ENCODE measurements at regions not wholly inside any gene's neighbourhood (a gene's known extent, or its start where the extent isn't known, plus 50 kb on each side); places are given as distances from the start of the nearest gene placed in this dataset.

DNA sequence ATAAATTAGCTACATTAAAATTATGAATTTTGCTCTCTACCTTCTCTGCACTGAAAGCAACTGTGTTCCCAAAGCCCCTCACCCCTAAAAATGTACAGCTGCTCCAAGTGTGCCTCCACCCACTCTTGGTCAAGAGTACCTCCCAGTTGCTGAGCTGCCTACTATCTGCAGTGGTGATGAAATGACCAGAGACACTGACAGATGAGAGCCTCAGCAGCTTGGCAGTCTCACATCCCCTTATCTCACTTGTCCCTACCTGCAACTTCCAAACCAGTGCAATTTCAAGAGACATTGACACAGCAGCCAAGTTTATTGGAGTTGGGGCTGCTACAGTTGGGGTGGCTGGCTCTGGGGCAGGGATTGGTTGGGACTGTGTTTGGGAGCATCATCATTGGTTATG lies 52.2 kb upstream of the COL6A5 start:
- TF ChIP-seq, protein P1, sequence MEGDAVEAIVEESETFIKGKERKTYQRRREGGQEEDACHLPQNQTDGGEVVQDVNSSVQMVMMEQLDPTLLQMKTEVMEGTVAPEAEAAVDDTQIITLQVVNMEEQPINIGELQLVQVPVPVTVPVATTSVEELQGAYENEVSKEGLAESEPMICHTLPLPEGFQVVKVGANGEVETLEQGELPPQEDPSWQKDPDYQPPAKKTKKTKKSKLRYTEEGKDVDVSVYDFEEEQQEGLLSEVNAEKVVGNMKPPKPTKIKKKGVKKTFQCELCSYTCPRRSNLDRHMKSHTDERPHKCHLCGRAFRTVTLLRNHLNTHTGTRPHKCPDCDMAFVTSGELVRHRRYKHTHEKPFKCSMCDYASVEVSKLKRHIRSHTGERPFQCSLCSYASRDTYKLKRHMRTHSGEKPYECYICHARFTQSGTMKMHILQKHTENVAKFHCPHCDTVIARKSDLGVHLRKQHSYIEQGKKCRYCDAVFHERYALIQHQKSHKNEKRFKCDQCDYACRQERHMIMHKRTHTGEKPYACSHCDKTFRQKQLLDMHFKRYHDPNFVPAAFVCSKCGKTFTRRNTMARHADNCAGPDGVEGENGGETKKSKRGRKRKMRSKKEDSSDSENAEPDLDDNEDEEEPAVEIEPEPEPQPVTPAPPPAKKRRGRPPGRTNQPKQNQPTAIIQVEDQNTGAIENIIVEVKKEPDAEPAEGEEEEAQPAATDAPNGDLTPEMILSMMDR (IDR thresholded peaks at IDR 0.05) = no peak
- TF ChIP-seq POLR2AphosphoS5 (IDR thresholded peaks at IDR 0.05) = no peak
- TF ChIP-seq POLR2A (IDR thresholded peaks at IDR 0.05) = no peak
- TF ChIP-seq EP300 (IDR thresholded peaks at IDR 0.05; ENCODE audit: low read depth) = no peak

All from transverse colon (tissue), 4 donors.